ENCODE measurements at regions not wholly inside any gene's neighbourhood (a gene's known extent, or its start where the extent isn't known, plus 50 kb on each side); places are given as distances from the start of the nearest gene placed in this dataset.
A peak's percentile ranks its signal among the peaks of the same experiment; 100 is the strongest.

DNA sequence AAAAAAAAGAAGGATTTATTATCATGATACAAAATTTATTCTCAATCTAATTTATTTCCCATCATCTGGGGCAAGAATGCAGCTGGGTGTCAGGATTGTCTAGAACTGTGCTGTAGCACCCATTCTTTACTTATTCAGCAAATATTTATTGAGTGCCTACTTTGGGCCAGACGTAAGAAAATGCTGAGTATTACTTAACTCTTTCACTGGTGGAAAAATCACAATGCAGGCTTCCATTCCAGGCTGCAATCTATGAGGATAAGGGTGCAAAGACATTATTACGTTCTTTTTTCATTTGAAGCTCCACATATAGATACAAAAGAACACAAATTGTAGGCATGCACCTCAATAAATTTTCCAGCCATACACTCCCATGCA lies 86.0 kb upstream of the CDKN3 start:
- intact Hi-C loops (cut with micrococcal nuclease), result no loop called here
- WGBS (ENCODE audit: insufficient coverage), result no CpG with 5 or more reads among the region's 2 CpGs

DNA sequence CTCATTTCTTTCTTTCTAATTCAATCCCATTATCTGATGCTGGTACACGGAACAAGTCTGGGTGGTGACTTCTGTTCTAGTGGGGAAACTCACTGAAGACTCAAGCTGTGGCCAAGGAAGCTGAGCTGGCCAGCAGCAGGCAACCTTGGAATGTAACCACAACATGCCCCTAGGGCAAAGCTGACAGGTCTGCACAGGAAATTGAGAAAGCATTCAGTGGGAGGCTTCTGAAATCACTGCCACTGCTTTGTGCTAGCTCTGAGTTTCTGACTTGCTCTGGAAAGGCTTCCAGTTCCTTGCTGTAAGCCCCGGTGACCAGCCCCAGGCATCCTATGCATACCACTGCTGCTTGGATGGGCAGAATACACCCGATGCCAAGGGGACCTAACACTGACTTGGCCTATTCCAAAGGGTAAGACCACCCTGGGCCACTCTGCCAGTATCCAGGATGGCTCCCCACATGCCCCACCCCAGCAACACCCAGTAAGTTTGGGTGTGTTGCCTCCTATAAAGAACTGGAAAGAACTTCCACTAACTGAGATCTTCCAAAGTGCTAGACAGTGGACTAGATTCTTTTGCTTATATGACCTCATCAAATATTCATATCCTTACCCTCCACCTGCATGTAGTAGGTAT lies 84.5 kb upstream of the CDKN3 start:
- H3K36me3 ChIP-seq (replicated peaks in 1 of 2; ENCODE audit: control insufficient read depth in 1 of 2, insufficient read depth in 2 of 2, low read length in 2 of 2), result no peaks in the 10 kb centered on the region
- Mint-ChIP-seq H3K4me1 (no peaks in the 10 kb centered on the region), H3K4me3 (no peak overlapping the region), H3K9me3 (peaks cover 0 to 2% (median 0%) of the 10 kb centered on the region in 7 donors), H3K27ac (peak overlapping the region in 1 of 7 donors; percentile 78), H3K27me3 (ENCODE audit: low read depth in 3 of 3) (peaks cover 0 to 10% (median 3%) of the 10 kb centered on the region in 3 donors), H3K36me3 (no peaks in the 10 kb centered on the region)
- DNase-seq, result no peak
- no peak overlapping the region for H3K4me2 ChIP-seq (replicated peaks; ENCODE audit: extremely low read depth, low read length, poor library complexity, severe bottlenecking)
- H3K9ac ChIP-seq (ENCODE audit: insufficient read depth, low read length, poor library complexity, severe bottlenecking), result no peak overlapping the region
- H2AFZ ChIP-seq (ENCODE audit: insufficient read depth, low read depth, low read length, poor library complexity, severe bottlenecking), result no peak overlapping the region
- H3K4me3 ChIP-seq (replicated peaks in 1 of 3; ENCODE audit: low read depth in 2 of 3, low read length in 3 of 3), result no peak overlapping the region
- no peak overlapping the region for H3K27ac ChIP-seq (ENCODE audit: low read depth in 1 of 2, low read length in 2 of 2)
- 46% methylated on average over 3 of the region's 3 CpGs for WGBS (ENCODE audit: insufficient coverage)
- H3K9me3 ChIP-seq (replicated peaks in 1 of 2; ENCODE audit: control insufficient read depth in 1 of 2, insufficient read depth in 1 of 2, low read length in 2 of 2), result no peaks in the 10 kb centered on the region
- no peaks in the 10 kb centered on the region for H3K4me1 ChIP-seq (ENCODE audit: control insufficient read depth in 1 of 2, insufficient read depth in 2 of 2, low read length in 2 of 2)
- no peaks in the 10 kb centered on the region for H3K27me3 ChIP-seq (ENCODE audit: control insufficient read depth in 2 of 2, insufficient read depth in 2 of 2, low read length in 2 of 2)
- TF ChIP-seq, protein P1, sequence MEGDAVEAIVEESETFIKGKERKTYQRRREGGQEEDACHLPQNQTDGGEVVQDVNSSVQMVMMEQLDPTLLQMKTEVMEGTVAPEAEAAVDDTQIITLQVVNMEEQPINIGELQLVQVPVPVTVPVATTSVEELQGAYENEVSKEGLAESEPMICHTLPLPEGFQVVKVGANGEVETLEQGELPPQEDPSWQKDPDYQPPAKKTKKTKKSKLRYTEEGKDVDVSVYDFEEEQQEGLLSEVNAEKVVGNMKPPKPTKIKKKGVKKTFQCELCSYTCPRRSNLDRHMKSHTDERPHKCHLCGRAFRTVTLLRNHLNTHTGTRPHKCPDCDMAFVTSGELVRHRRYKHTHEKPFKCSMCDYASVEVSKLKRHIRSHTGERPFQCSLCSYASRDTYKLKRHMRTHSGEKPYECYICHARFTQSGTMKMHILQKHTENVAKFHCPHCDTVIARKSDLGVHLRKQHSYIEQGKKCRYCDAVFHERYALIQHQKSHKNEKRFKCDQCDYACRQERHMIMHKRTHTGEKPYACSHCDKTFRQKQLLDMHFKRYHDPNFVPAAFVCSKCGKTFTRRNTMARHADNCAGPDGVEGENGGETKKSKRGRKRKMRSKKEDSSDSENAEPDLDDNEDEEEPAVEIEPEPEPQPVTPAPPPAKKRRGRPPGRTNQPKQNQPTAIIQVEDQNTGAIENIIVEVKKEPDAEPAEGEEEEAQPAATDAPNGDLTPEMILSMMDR (IDR thresholded peaks at IDR 0.05), result no peak
- no peaks in the 10 kb centered on the region for H4K20me1 ChIP-seq (ENCODE audit: insufficient read depth, low read length)
- no peaks in the 10 kb centered on the region for H3K79me2 ChIP-seq (ENCODE audit: insufficient read depth, low read length)
- intact Hi-C loops (cut with micrococcal nuclease), result no loop called here

More for the DNA sequence above, 86.0 kb upstream of the CDKN3 start:
- H3K9me3 ChIP-seq (replicated peaks in 1 of 2; ENCODE audit: control insufficient read depth in 1 of 2, insufficient read depth in 1 of 2, low read length in 2 of 2), result no peaks in the 10 kb centered on the region
- H2AFZ ChIP-seq (ENCODE audit: insufficient read depth, low read depth, low read length, poor library complexity, severe bottlenecking), result no peak overlapping the region
- no peak overlapping the region for H3K4me2 ChIP-seq (replicated peaks; ENCODE audit: extremely low read depth, low read length, poor library complexity, severe bottlenecking)
- Mint-ChIP-seq H3K27me3 (ENCODE audit: low read depth in 3 of 3) (peaks cover 2 to 10% (median 6%) of the 10 kb centered on the region in 3 donors), H3K4me3 (no peak overlapping the region), H3K27ac (no peak overlapping the region), H3K36me3 (no peaks in the 10 kb centered on the region), H3K4me1 (no peaks in the 10 kb centered on the region), H3K9me3 (peaks cover 0 to 4% (median 0%) of the 10 kb centered on the region in 7 donors)
- no peaks in the 10 kb centered on the region for H3K36me3 ChIP-seq (replicated peaks in 1 of 2; ENCODE audit: control insufficient read depth in 1 of 2, insufficient read depth in 2 of 2, low read length in 2 of 2)
- H3K27me3 ChIP-seq (ENCODE audit: control insufficient read depth in 2 of 2, insufficient read depth in 2 of 2, low read length in 2 of 2), result no peaks in the 10 kb centered on the region
- no peaks in the 10 kb centered on the region for H3K4me1 ChIP-seq (ENCODE audit: control insufficient read depth in 1 of 2, insufficient read depth in 2 of 2, low read length in 2 of 2)
- H3K27ac ChIP-seq (ENCODE audit: low read depth in 1 of 2, low read length in 2 of 2), result no peak overlapping the region
- no peaks in the 10 kb centered on the region for H4K20me1 ChIP-seq (ENCODE audit: insufficient read depth, low read length)
- no peaks in the 10 kb centered on the region for H3K79me2 ChIP-seq (ENCODE audit: insufficient read depth, low read length)
- no peak overlapping the region for H3K9ac ChIP-seq (ENCODE audit: insufficient read depth, low read length, poor library complexity, severe bottlenecking)
- DNase-seq, result no peak
- no peak overlapping the region for H3K4me3 ChIP-seq (replicated peaks in 1 of 3; ENCODE audit: low read depth in 2 of 3, low read length in 3 of 3)
- TF ChIP-seq, protein P1 (IDR thresholded peaks at IDR 0.05), result no peak

Data from CD14-positive monocyte (primary cell).